ENCODE measurements at regions not wholly inside any gene's neighbourhood (a gene's known extent, or its start where the extent isn't known, plus 50 kb on each side); places are given as distances from the start of the nearest gene placed in this dataset.

DNA sequence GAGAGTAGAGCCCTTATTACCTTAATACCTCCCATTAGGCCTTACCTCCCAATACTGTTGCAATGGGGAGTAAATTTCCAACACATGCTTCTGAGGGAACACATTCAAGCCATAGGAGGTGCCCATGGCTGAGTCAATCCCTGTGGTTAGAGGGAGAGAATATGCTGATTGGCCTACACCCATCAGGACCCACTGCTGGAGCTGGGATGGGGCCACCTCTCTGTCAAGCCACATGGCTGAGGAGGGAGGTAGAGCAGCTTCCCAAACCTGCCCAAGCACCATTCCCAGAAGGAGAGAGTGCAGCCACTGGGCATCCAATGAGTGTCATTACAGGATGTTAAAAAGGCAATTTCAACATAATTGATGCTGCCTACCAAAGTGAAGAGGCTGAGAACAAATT is 228.1 kb downstream of the C1orf94 start:
- H3K27ac Mint-ChIP-seq, result no peak overlapping the region
- peaks cover 8% of the 10 kb centered on the region for H3K27me3 Mint-ChIP-seq
- no peaks in the 10 kb centered on the region for H3K4me1 Mint-ChIP-seq (ENCODE audit: low read depth)
- no peak overlapping the region for H3K4me3 Mint-ChIP-seq
- H3K36me3 Mint-ChIP-seq (ENCODE audit: low read depth), result no peaks in the 10 kb centered on the region
- no peaks in the 10 kb centered on the region for H3K9me3 Mint-ChIP-seq

DNA sequence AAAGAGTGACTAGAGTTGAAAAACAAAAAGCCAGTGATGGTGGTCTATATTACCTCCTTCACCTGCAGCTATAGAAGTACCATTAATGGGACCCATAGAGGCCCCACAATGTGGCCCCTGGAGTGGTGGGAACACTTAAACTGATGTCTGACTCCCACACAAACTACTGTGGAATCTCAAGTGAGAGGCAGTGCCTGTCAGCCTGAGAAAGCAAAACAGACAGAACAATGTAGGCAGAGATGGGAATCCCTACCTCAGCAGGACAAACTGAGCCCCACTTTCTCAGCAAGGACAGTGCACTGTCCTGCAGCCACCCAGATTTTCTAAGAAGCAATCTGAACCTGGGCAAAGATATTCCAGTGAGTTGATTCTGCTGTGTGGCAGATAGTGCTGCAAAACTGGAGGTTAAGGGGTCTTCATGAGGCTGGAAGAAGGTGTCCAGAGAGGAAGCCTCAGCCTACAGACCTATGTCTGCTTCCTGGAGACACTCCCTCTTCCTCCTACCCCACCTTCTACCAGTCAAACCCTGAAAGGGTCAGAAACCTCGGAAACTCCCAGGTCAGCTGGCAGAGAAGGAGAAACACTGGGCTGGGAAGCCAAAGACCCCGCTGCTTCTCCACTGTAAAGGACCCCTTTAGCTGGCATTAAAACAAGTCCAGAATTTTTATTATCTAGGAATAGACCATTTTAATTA is 228.7 kb downstream of the C1orf94 start:
- Mint-ChIP-seq H3K4me1 (ENCODE audit: low read depth) (no peaks in the 10 kb centered on the region), H3K9me3 (no peaks in the 10 kb centered on the region), H3K36me3 (ENCODE audit: low read depth) (no peaks in the 10 kb centered on the region), H3K27ac (no peak overlapping the region), H3K4me3 (no peak overlapping the region), H3K27me3 (peaks cover 5% of the 10 kb centered on the region)

DNA sequence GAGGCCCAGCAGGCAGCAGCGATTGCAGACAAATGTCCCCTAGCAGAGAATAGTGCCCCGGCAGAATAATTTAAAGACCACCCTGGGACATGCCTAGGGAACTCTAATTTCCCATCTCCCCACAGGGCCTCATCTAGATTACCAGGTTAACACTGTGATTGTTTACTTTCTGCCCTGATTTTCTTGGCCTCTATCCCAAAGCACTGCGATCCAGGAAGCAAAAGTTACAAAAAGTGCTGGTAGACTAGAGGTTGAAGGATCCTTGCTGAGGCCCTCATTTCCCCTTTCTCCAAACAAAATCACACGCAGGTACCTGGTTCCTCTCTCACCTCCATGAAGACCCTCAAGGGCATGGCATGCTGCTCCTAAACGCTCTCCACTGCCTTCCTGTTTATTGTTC is 229.7 kb downstream of the C1orf94 start:
- Mint-ChIP-seq H3K27me3 (no peaks in the 10 kb centered on the region), H3K36me3 (ENCODE audit: low read depth) (no peaks in the 10 kb centered on the region), H3K9me3 (no peaks in the 10 kb centered on the region), H3K4me3 (no peak overlapping the region), H3K4me1 (ENCODE audit: low read depth) (no peaks in the 10 kb centered on the region), H3K27ac (no peak overlapping the region)

DNA sequence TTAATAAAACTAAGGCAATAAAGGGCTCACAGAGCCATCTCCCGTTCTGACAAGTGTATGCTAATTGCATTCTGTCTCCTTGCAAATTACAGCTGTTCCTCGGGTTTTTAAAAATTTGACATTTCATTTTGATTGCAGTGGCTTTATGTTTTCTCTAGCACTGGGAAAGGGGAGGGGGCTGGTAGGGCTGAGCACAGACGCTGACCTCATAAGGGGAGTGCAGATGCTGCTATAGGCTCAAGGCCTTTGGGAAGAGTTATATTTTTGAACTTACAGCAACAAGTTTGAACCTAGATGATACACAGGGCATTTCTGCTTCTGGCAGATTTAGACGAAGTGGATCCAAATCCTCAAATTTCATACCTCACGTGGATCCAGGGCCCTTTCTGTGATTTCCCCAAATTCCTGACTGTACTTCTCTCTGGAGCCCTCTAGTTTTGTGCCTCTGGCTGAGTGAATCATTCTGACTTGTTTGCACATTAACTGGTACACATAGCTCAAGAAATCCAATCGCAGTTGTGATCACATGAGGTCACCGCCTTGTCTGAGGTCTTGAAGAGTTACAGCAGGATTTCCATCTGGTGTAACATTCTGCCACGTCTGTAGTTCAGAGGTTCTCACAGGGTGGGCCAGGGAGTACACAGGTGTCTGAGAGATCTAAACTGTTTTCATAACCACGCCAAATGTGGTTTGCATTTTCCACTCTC is 230.3 kb downstream of the C1orf94 start:
- Mint-ChIP-seq H3K4me1 (ENCODE audit: low read depth) (no peaks in the 10 kb centered on the region), H3K9me3 (no peaks in the 10 kb centered on the region), H3K27ac (no peak overlapping the region)

DNA sequence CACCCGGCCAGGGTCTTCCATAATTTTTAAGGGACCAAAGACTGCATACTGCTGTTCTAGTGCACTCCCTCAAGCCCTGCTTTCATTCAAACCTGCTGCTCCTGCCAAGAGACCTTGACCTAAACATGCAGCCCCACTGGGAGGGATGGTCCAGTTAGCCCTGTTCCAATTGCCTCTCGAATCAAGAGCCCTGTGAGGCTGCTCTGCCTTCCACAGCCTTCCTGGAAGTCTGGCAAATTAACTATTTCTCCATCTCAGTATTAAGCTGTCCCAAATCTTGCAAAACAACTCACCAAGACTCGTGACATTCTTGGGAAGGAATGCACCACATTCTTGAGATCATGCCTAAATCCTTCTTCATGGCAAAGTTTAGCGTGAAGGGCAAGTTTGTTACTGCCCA is 231.3 kb downstream of the C1orf94 start:
- no peak overlapping the region for H3K27ac Mint-ChIP-seq
- no peaks in the 10 kb centered on the region for H3K9me3 Mint-ChIP-seq
- no peaks in the 10 kb centered on the region for H3K27me3 Mint-ChIP-seq

More for the DNA sequence above, 230.3 kb downstream of the C1orf94 start:
- no peak overlapping the region for H3K4me3 Mint-ChIP-seq
- no peaks in the 10 kb centered on the region for H3K27me3 Mint-ChIP-seq
- no peaks in the 10 kb centered on the region for H3K36me3 Mint-ChIP-seq (ENCODE audit: low read depth)

DNA sequence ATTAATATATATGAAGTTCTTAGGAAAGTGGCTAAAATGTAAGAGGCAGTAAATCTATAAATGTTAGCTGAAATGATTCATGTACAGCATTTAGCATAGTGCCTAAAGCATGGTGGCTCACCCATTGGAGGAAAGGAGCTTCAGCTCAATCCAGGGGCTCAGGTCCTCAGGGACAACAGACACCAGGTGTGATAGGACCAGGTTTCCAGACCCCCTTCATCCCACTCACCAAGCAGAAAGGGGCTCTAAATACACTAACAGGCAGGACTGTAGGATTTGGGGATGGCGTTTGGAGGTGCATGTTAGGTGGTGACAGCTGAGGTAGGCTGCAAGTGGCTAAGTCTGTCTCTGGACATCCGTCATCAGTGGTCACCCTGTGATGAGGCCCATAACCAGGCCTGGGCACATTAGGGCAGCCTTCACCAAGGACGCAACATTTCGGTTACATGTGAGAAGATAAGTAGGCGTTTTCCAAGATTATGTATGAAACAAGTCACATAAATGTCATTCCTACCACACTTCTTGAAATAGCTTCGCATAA is 233.1 kb downstream of the C1orf94 start:
- H3K9me3 Mint-ChIP-seq, result no peaks in the 10 kb centered on the region

More for the DNA sequence above, 231.3 kb downstream of the C1orf94 start:
- no peaks in the 10 kb centered on the region for H3K4me1 Mint-ChIP-seq (ENCODE audit: low read depth)
- H3K36me3 Mint-ChIP-seq (ENCODE audit: low read depth), result no peaks in the 10 kb centered on the region
- no peak overlapping the region for H3K4me3 Mint-ChIP-seq

DNA sequence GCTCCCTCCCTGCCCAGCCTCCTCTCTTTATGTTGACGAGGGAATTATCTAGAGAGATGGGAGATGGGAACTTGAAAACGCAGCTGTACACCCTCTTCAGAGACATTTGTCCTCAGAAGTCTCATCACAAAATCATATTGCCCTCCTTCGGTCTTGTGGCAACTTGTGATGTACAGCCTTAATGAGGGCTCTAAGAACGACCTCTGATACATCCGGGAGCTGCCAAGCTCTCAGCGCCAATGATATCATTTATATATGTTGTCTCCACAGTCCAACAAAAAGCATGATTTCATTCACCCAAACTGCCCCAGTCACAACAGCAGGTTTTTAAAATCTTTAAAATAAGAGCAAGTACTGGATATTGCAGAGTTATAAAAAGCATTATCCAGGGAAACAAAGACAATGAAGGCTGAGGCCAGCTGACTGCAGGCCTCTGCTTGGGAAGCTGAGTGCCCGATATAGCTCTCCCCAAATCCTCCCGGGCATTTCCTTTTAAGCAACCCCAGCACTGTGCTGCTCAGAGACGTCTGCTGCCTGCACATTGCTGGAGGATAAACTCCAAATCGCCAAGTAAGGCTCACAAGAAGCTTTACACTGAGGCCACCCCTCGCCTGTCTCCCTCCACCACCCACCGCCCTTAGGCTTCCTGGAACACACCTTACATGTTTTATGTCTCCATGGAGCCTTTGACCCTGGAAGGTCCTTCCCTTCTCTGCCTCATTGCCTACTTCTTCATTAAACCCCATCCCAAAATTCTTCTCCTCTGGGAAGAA is 236.1 kb downstream of the C1orf94 start:
- H3K9me3 Mint-ChIP-seq, result no peaks in the 10 kb centered on the region
- no peak overlapping the region for H3K27ac Mint-ChIP-seq
- H3K4me3 Mint-ChIP-seq, result no peak overlapping the region
- H3K36me3 Mint-ChIP-seq (ENCODE audit: low read depth), result no peaks in the 10 kb centered on the region
- H3K4me1 Mint-ChIP-seq (ENCODE audit: low read depth), result no peaks in the 10 kb centered on the region
- H3K27me3 Mint-ChIP-seq, result peaks cover 9% of the 10 kb centered on the region

More for the DNA sequence above, 233.1 kb downstream of the C1orf94 start:
- no peaks in the 10 kb centered on the region for H3K36me3 Mint-ChIP-seq (ENCODE audit: low read depth)
- H3K27ac Mint-ChIP-seq, result no peak overlapping the region
- no peaks in the 10 kb centered on the region for H3K27me3 Mint-ChIP-seq
- H3K4me1 Mint-ChIP-seq (ENCODE audit: low read depth), result no peaks in the 10 kb centered on the region
- no peak overlapping the region for H3K4me3 Mint-ChIP-seq

DNA sequence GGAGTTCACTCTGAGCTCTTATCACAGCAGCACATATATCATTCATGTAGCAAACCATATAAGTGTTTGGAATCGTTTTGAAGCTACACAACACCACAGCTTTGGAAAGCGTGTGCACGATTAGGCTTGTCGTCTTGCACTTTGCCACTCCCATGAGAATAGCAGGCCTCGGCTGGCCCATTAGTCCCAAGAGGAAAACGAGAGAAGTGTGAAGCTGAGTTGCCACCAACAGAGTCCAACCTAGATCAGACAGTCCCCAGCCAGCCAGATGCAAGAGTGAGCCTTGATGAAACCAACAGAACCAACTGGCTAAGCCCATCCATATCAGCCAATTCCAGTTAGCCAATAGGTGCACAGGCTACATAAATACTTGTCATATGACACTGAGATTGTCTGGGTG is 238.4 kb downstream of the C1orf94 start:
- no peaks in the 10 kb centered on the region for H3K36me3 Mint-ChIP-seq (ENCODE audit: low read depth)
- no peak overlapping the region for H3K4me3 Mint-ChIP-seq
- H3K9me3 Mint-ChIP-seq, result no peaks in the 10 kb centered on the region
- no peak overlapping the region for H3K27ac Mint-ChIP-seq
- no peaks in the 10 kb centered on the region for H3K4me1 Mint-ChIP-seq (ENCODE audit: low read depth)
- peaks cover 13% of the 10 kb centered on the region for H3K27me3 Mint-ChIP-seq

DNA sequence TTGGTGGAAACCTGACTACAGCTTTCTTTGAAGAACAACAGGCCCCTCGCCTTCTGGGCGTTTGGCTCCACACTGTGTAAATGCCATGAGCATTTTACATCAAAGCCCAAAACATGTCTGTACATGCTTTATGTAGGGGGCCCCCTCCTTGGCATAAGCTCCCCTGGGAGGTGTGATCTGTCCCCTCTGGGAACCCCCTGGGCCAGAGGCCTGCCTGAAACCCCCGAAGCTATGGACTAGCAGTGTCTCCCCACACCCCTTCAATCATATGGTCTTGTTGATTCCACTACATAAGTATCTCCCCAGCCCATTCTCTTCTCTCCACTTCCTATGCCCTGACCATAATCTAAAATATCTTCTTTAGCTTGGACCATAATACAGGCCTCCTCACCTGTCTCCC is 241.5 kb downstream of the C1orf94 start:
- no peaks in the 10 kb centered on the region for H3K9me3 Mint-ChIP-seq
- no peak overlapping the region for H3K27ac Mint-ChIP-seq
- H3K4me1 Mint-ChIP-seq (ENCODE audit: low read depth), result no peaks in the 10 kb centered on the region
- peaks cover 13% of the 10 kb centered on the region for H3K27me3 Mint-ChIP-seq
- no peak overlapping the region for H3K4me3 Mint-ChIP-seq
- H3K36me3 Mint-ChIP-seq (ENCODE audit: low read depth), result no peaks in the 10 kb centered on the region

DNA sequence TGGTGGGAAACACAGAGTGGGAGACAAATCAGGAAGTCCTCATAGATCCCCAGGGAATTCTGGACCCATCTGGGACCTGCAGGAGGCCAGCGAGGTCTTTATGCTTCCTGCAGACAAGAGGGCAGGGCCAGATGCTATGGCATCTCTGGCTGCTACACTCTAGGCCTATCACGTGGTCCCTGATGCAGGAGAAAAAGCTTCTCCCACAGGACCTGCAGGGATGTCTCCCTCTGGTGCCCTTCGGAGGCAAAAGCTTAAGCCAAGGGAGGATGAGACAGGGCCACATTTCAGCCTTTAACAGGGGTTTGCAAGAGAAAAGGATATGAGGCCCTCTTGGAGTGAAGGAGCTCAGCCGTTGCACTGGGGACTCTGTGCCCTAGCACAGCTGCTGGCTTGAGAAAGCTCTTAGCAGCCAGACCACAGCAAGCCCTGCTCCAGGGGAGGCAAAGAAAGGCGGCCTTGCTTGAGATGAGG is 243.0 kb downstream of the C1orf94 start:
- H3K36me3 Mint-ChIP-seq (ENCODE audit: low read depth), result no peaks in the 10 kb centered on the region
- H3K27me3 Mint-ChIP-seq, result peaks cover 23% of the 10 kb centered on the region
- no peaks in the 10 kb centered on the region for H3K4me1 Mint-ChIP-seq (ENCODE audit: low read depth)
- H3K9me3 Mint-ChIP-seq, result no peaks in the 10 kb centered on the region
- H3K27ac Mint-ChIP-seq, result no peak overlapping the region
- no peak overlapping the region for H3K4me3 Mint-ChIP-seq

DNA sequence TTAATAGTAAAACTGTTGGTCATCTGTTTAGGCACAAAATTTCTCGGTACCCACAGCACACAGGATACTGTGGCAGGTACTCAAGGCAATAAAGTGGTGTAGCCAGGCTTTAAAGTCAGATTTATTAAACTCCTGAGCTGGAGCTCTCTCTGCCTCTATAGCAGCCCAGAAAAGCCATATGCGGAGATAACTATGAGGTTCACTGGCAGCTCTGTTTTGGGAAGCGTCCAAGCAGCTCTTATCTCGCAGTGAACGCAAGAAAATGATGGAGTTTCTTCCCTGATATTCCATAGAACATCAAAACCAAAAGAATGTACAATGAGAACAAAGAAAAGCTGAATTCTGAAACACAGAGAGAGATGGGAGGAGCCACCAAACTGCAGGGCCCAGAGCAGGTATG is 248.3 kb downstream of the C1orf94 start:
- no peak overlapping the region for H3K27ac Mint-ChIP-seq
- no peaks in the 10 kb centered on the region for H3K36me3 Mint-ChIP-seq (ENCODE audit: low read depth)
- peaks cover 15% of the 10 kb centered on the region for H3K27me3 Mint-ChIP-seq
- no peaks in the 10 kb centered on the region for H3K4me1 Mint-ChIP-seq (ENCODE audit: low read depth)
- no peaks in the 10 kb centered on the region for H3K9me3 Mint-ChIP-seq
- H3K4me3 Mint-ChIP-seq, result no peak overlapping the region

DNA sequence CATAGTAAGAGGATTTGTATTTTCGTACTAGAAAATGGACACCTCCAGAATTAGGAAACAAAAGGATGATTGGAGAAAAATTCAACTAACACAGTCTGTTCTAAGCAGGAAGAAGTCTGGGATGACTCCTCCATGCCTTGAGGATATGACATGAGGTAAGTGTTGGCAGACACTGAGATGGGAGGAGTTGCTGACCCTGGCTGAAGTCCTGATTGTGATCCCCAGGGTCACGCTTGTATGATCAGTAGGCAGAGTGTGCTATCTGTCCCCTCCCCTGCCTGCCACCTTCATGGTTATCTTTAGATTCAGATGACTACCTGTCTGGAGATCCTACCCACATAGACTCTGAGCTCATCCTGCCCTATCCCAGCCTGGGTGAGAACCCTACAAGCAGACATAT is 249.1 kb downstream of the C1orf94 start:
- Mint-ChIP-seq H3K27ac (no peak overlapping the region), H3K36me3 (ENCODE audit: low read depth) (no peaks in the 10 kb centered on the region), H3K4me3 (no peak overlapping the region), H3K27me3 (peaks cover 15% of the 10 kb centered on the region), H3K9me3 (no peaks in the 10 kb centered on the region), H3K4me1 (ENCODE audit: low read depth) (no peaks in the 10 kb centered on the region)

DNA sequence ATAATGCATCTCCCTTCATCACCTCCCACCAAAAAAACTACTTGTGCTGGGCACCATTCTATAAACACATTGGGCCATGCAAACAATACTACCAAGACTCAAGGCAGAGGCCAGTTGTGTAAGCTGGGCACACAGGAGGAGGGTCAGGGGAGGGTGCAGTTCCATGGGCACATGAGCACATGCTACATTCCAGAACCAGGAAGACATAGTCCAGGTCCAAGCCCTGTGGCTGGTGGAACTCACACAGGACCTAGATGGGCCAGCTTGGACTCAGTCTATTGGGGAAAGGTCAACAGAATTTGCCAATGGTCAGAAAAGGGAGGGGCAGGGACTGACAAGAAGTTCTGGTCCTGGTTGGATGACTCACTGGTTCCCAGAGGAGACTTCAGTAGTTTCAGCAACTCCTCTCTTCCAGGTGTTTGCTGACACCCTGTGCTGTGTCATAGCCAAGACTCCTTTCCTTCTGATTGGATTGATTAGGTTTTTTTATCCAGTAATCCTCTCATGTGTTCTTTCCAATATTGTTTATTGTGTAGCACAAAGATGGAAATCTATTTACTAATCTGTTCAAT is 249.7 kb downstream of the C1orf94 start:
- H3K27me3 Mint-ChIP-seq, result peaks cover 15% of the 10 kb centered on the region
- H3K36me3 Mint-ChIP-seq (ENCODE audit: low read depth), result no peaks in the 10 kb centered on the region
- H3K4me1 Mint-ChIP-seq (ENCODE audit: low read depth), result no peaks in the 10 kb centered on the region
- H3K4me3 Mint-ChIP-seq, result no peak overlapping the region
- H3K27ac Mint-ChIP-seq, result no peak overlapping the region
- no peaks in the 10 kb centered on the region for H3K9me3 Mint-ChIP-seq

DNA sequence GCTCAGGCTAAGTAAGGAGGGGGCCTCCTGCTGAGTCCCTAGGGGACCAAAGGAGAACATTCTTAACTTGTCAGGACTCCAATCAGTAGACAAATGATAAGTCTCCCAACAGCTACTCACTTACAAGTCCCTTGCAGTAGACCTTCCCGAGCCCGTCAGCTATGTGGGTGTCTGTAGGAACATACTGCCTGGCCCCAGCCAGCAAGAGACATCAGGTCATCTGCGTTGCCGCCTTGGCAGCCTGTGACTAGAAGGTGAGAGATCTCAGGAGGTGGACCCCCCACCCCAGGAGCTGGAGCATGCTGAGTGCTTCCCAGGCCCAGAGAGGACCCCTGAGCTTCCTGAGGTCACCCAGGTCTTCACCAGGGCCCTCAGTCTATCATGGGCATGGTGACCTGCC is 250.5 kb downstream of the C1orf94 start:
- peaks cover 15% of the 10 kb centered on the region for H3K27me3 Mint-ChIP-seq
- H3K9me3 Mint-ChIP-seq, result no peaks in the 10 kb centered on the region
- no peak overlapping the region for H3K27ac Mint-ChIP-seq
- no peaks in the 10 kb centered on the region for H3K4me1 Mint-ChIP-seq (ENCODE audit: low read depth)
- H3K4me3 Mint-ChIP-seq, result no peak overlapping the region
- H3K36me3 Mint-ChIP-seq (ENCODE audit: low read depth), result no peaks in the 10 kb centered on the region

DNA sequence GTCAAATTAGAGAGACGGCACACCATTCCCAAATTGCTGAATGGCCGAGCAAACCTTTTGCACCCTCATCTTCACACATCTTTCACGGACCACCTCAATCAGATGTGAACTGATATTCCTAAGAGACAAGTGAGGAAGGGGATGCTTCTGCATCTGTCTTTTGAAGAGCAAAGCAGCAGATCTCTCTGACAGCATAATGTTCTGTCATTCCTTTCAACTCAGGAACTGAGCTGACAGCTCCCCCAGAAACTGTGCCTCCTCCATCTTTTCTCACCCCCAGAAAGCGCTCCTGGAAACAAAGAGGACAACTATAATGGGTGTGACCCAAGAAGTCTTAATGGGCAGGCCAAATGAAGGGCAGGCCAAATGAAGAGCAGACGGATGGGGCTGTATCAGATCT is 256.4 kb downstream of the C1orf94 start:
- peaks cover 5% of the 10 kb centered on the region for H3K27me3 Mint-ChIP-seq
- no peaks in the 10 kb centered on the region for H3K9me3 Mint-ChIP-seq

More for the DNA sequence above, 256.4 kb downstream of the C1orf94 start:
- Mint-ChIP-seq H3K36me3 (ENCODE audit: low read depth) (no peaks in the 10 kb centered on the region), H3K27ac (no peak overlapping the region), H3K4me3 (no peak overlapping the region), H3K4me1 (ENCODE audit: low read depth) (no peaks in the 10 kb centered on the region)

Measured in stimulated activated naive CD8-positive, alpha-beta T cell treated with anti-CD3 and anti-CD28 coated beads, Interleukin-15, Interleukin-2, amounts not matched to agents 100 ng/mL and 50 ng/mL, for 24 hours (primary cell).